ENCODE measurements at regions not wholly inside any gene's neighbourhood (a gene's known extent, or its start where the extent isn't known, plus 50 kb on each side); places are given as distances from the start of the nearest gene placed in this dataset.

GRCh38 chr3:6250167-6250566, 610.7 kb upstream of the GRM7 start:
- Histone ChIP-seq H3K9ac (ENCODE audit: insufficient read depth, low read length, poor library complexity, severe bottlenecking) (no peak overlapping the region), H3K4me1 (ENCODE audit: control insufficient read depth in 1 of 2, insufficient read depth in 2 of 2, low read length in 2 of 2) (peaks cover 0 to 3% of the 10 kb centered on the region in 2 donors), H3K4me3 (replicated peaks in 1 of 3; ENCODE audit: low read depth in 2 of 3, low read length in 3 of 3) (no peak overlapping the region), H2AFZ (ENCODE audit: insufficient read depth, low read depth, low read length, poor library complexity, severe bottlenecking) (no peak overlapping the region), H3K36me3 (replicated peaks in 1 of 2; ENCODE audit: control insufficient read depth in 1 of 2, insufficient read depth in 2 of 2, low read length in 2 of 2) (no peaks in the 10 kb centered on the region), H3K9me3 (replicated peaks in 1 of 2; ENCODE audit: control insufficient read depth in 1 of 2, insufficient read depth in 1 of 2, low read length in 2 of 2) (peaks cover 0 to 3% of the 10 kb centered on the region in 2 donors), H3K4me2 (replicated peaks; ENCODE audit: extremely low read depth, low read length, poor library complexity, severe bottlenecking) (no peak overlapping the region), H3K27ac (ENCODE audit: low read depth in 1 of 2, low read length in 2 of 2) (no peak overlapping the region), H4K20me1 (ENCODE audit: insufficient read depth, low read length) (no peaks in the 10 kb centered on the region), H3K27me3 (ENCODE audit: control insufficient read depth in 2 of 2, insufficient read depth in 2 of 2, low read length in 2 of 2) (no peaks in the 10 kb centered on the region), H3K79me2 (ENCODE audit: insufficient read depth, low read length) (no peaks in the 10 kb centered on the region)
- no peaks in the 10 kb centered on the region for H3K36me3 Mint-ChIP-seq
- H3K4me3 Mint-ChIP-seq, result no peak overlapping the region
- intact Hi-C loops (cut with micrococcal nuclease), result no loop called here
- H3K27me3 Mint-ChIP-seq (ENCODE audit: low read depth in 3 of 3), result peaks cover 0 to 2% (median 0%) of the 10 kb centered on the region in 3 donors
- TF ChIP-seq, protein P1, sequence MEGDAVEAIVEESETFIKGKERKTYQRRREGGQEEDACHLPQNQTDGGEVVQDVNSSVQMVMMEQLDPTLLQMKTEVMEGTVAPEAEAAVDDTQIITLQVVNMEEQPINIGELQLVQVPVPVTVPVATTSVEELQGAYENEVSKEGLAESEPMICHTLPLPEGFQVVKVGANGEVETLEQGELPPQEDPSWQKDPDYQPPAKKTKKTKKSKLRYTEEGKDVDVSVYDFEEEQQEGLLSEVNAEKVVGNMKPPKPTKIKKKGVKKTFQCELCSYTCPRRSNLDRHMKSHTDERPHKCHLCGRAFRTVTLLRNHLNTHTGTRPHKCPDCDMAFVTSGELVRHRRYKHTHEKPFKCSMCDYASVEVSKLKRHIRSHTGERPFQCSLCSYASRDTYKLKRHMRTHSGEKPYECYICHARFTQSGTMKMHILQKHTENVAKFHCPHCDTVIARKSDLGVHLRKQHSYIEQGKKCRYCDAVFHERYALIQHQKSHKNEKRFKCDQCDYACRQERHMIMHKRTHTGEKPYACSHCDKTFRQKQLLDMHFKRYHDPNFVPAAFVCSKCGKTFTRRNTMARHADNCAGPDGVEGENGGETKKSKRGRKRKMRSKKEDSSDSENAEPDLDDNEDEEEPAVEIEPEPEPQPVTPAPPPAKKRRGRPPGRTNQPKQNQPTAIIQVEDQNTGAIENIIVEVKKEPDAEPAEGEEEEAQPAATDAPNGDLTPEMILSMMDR (IDR thresholded peaks at IDR 0.05), result no peak
- peak in 2 of 3 donors; percentile 5 to 21 for DNase-seq
- H3K4me1 Mint-ChIP-seq, result peaks cover 8% of the 10 kb centered on the region
- H3K27ac Mint-ChIP-seq, result no peak overlapping the region
- H3K9me3 Mint-ChIP-seq, result peaks cover 0 to 9% (median 2%) of the 10 kb centered on the region in 7 donors

DNA sequence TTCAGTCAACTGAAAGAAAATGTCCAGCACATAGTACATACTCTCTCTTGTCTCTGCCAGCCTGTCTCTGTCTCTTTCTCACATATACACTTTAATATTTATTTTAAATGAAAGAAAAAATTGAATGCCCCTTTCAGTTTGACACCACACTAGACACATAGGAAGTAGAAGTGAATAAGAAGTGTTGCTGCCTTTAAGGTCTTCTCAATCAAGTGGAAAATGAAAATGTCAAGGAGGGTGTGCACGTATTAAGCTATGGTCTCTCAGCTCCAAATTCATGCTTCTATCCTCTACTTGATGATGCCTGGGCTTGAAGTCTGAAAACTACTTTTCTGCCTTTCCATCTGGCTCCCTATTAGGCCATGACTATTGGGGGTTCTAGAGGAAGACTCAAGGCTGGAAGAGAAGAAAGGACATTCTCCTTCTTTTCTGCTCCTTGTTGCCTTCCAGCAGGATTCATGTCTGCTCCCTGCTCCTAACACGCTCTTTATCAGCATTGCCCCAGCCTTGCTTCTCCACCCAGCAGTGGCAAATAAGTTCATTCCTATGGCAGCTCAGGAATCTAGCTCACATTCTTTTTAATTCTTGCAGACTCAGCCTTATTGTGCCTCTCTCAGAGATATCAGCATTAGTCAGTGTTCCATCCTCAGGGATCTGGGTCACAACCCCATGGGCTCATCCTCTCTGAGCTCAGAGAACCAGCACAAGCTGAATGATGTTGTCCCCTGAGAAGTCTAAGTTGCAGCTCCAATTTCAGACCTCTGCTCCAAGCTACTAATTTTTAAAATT, 609.1 kb upstream of the GRM7 start:
- Mint-ChIP-seq H3K27ac (no peak overlapping the region), H3K27me3 (ENCODE audit: low read depth in 3 of 3) (peaks cover 0 to 2% (median 0%) of the 10 kb centered on the region in 3 donors), H3K4me1 (peaks cover 8% of the 10 kb centered on the region), H3K9me3 (peaks cover 1 to 14% (median 7%) of the 10 kb centered on the region in 7 donors), H3K4me3 (no peak overlapping the region), H3K36me3 (no peaks in the 10 kb centered on the region)
- Histone ChIP-seq H3K4me3 (replicated peaks in 1 of 3; ENCODE audit: low read depth in 2 of 3, low read length in 3 of 3) (no peak overlapping the region), H3K4me1 (ENCODE audit: control insufficient read depth in 1 of 2, insufficient read depth in 2 of 2, low read length in 2 of 2) (peaks cover 0 to 3% of the 10 kb centered on the region in 2 donors), H3K9me3 (replicated peaks in 1 of 2; ENCODE audit: control insufficient read depth in 1 of 2, insufficient read depth in 1 of 2, low read length in 2 of 2) (peaks cover 0 to 3% of the 10 kb centered on the region in 2 donors), H3K27ac (ENCODE audit: low read depth in 1 of 2, low read length in 2 of 2) (no peak overlapping the region), H3K79me2 (ENCODE audit: insufficient read depth, low read length) (no peaks in the 10 kb centered on the region), H3K4me2 (replicated peaks; ENCODE audit: extremely low read depth, low read length, poor library complexity, severe bottlenecking) (no peak overlapping the region), H2AFZ (ENCODE audit: insufficient read depth, low read depth, low read length, poor library complexity, severe bottlenecking) (no peak overlapping the region), H3K9ac (ENCODE audit: insufficient read depth, low read length, poor library complexity, severe bottlenecking) (no peak overlapping the region), H4K20me1 (ENCODE audit: insufficient read depth, low read length) (no peaks in the 10 kb centered on the region), H3K36me3 (replicated peaks in 1 of 2; ENCODE audit: control insufficient read depth in 1 of 2, insufficient read depth in 2 of 2, low read length in 2 of 2) (no peaks in the 10 kb centered on the region), H3K27me3 (ENCODE audit: control insufficient read depth in 2 of 2, insufficient read depth in 2 of 2, low read length in 2 of 2) (no peaks in the 10 kb centered on the region)
- intact Hi-C loops (cut with micrococcal nuclease), result no loop called here
- TF ChIP-seq, protein P1 (IDR thresholded peaks at IDR 0.05), result no peak
- DNase-seq, result no peak
- 100% methylated on average over 1 of the region's 2 CpGs for WGBS (ENCODE audit: insufficient coverage)
